Loucy (cell line): ENCODE measurements at regions not wholly inside any gene's neighbourhood (a gene's known extent, or its start where the extent isn't known, plus 50 kb on each side); places are given as distances from the start of the nearest gene placed in this dataset.
"Not testable (repeated sequence)": the region's sequence is repeated elsewhere in the genome, so short reads cannot be mapped to it uniquely, and the experiment has no call there.

ENCODE experiments used
- H2AFZ ChIP-seq: fragments of 200-600 bp; sonication (generic); 2 replicates; pipeline ENCODE4 v1.6.0; 2016; ENCODE audit warnings: antibody characterized with exemption, mild to moderate bottlenecking, low read length, moderate library complexity
- H3F3A ChIP-seq: fragments of 200-600 bp; 2 replicates; pipeline ENCODE4 v1.6.0; 2016; ENCODE audit warnings: antibody characterized with exemption, low read depth, mild to moderate bottlenecking
- H3K27me3 ChIP-seq: fragments of 200-600 bp; sonication (generic); 2 replicates; pipeline ENCODE4 v1.6.1; 2014; ENCODE audit warnings: low read length, mild to moderate bottlenecking; ENCODE audit not compliant: insufficient read depth, poor library complexity, severe bottlenecking
- H3K36me3 ChIP-seq: fragments of 200-600 bp; sonication (generic); 2 replicates; pipeline ENCODE4 v1.6.1; 2016; ENCODE audit warnings: low read length; ENCODE audit not compliant: insufficient read depth
- H3K4me1 ChIP-seq: fragments of 200-600 bp; sonication (generic); 2 replicates; pipeline ENCODE4 v1.5.1; 2014; ENCODE audit warnings: low read length, mild to moderate bottlenecking; ENCODE audit not compliant: insufficient read depth, poor library complexity, severe bottlenecking
- H3K4me2 ChIP-seq: fragments of 200-600 bp; sonication (generic); 2 replicates; pipeline ENCODE4 v1.6.0; 2014; ENCODE audit warnings: antibody characterized with exemption, low read length, low read depth, mild to moderate bottlenecking; ENCODE audit not compliant: poor library complexity, severe bottlenecking
- H3K4me3 ChIP-seq: fragments of 200-600 bp; sonication (generic); 2 replicates; pipeline ENCODE4 v1.5.1; 2014; ENCODE audit warnings: low read length, mild to moderate bottlenecking, mixed read lengths; ENCODE audit not compliant: poor library complexity, severe bottlenecking
- H3K79me2 ChIP-seq: fragments of 200-600 bp; sonication (generic); 2 replicates; pipeline ENCODE4 v1.6.1; 2014; ENCODE audit warnings: low read length; ENCODE audit not compliant: insufficient read depth
- H3K9ac ChIP-seq: fragments of 200-600 bp; sonication (generic); 2 replicates; pipeline ENCODE4 v1.6.0; 2014; ENCODE audit warnings: mild to moderate bottlenecking, low read depth, low read length, moderate library complexity; ENCODE audit not compliant: poor library complexity, severe bottlenecking
- H3K9me2 ChIP-seq: fragments of 200-600 bp; sonication (generic); replicated peaks from 2 replicates; pipeline ENCODE4 v1.6.1; 2016; ENCODE audit warnings: low read depth, low read length, mixed read lengths
- H3K9me3 ChIP-seq: fragments of 200-600 bp; sonication (generic); 2 replicates; pipeline ENCODE4 v1.6.1; 2014; ENCODE audit warnings: mild to moderate bottlenecking, antibody characterized with exemption, low read length, low read depth; ENCODE audit not compliant: insufficient read depth
- H4K20me1 ChIP-seq: fragments of 200-600 bp; sonication (generic); 2 replicates; pipeline ENCODE4 v1.6.0; 2014; ENCODE audit warnings: antibody characterized with exemption, low read length, mild to moderate bottlenecking; ENCODE audit not compliant: insufficient read depth, poor library complexity, severe bottlenecking
- CTCF ChIP-seq: fragments of 200-600 bp; sonication (generic); conservative IDR thresholded peaks from 2 replicates; pipeline ENCODE4 v1.5.1; 2014; ENCODE audit warnings: mild to moderate bottlenecking, antibody characterized with exemption, low read length
- EZH2phosphoT487 ChIP-seq: fragments of 200-600 bp; IDR thresholded peaks from 2 replicates; pipeline ENCODE4 v1.6.1; 2018; ENCODE audit warnings: antibody characterized with exemption, mild to moderate bottlenecking, moderate library complexity, borderline replicate concordance

GRCh38 chr12:87200289-87200979, 828.8 kb downstream of the C12orf50 start:
- H3K4me2 ChIP-seq, result no peak overlapping the region
- no peak overlapping the region for H3K9ac ChIP-seq
- H3K79me2 ChIP-seq, result no peaks in the 10 kb centered on the region
- H3K9me3 ChIP-seq, result no peaks in the 10 kb centered on the region; the same call in 1 of the 2 replicates
- TF ChIP-seq CTCF, result no peak
- no peaks in the 10 kb centered on the region for H3F3A ChIP-seq
- H3K36me3 ChIP-seq, result no peaks in the 10 kb centered on the region
- no peak overlapping the region for H2AFZ ChIP-seq
- H3K4me3 ChIP-seq, result no peak overlapping the region
- H3K9me2 ChIP-seq, result no peaks in the 10 kb centered on the region
- no peaks in the 10 kb centered on the region for H4K20me1 ChIP-seq
- H3K27me3 ChIP-seq, result no peaks in the 10 kb centered on the region
- H3K4me1 ChIP-seq, result no peaks in the 10 kb centered on the region

GRCh38 chr12:87198181-87198580, 831.0 kb downstream of the C12orf50 start:
- no peaks in the 10 kb centered on the region for H3K79me2 ChIP-seq

GRCh38 chr12:87196321-87196720, 832.9 kb downstream of the C12orf50 start:
- Histone ChIP-seq H3K79me2 (no peaks in the 10 kb centered on the region), H3K27me3 (no peaks in the 10 kb centered on the region), H3K36me3 (no peaks in the 10 kb centered on the region), H3K9ac (no peak overlapping the region), H3K4me3 (no peak overlapping the region), H3K4me2 (no peak overlapping the region), H3F3A (no peaks in the 10 kb centered on the region), H3K4me1 (no peaks in the 10 kb centered on the region), H3K9me3 (no peaks in the 10 kb centered on the region), H3K9me2 (no peaks in the 10 kb centered on the region), H4K20me1 (no peaks in the 10 kb centered on the region), H2AFZ (no peak overlapping the region)
- TF ChIP-seq CTCF (no peak), EZH2phosphoT487 (no peak)

More at GRCh38 chr12:87198181-87198580, 831.0 kb downstream of the C12orf50 start:
- no peaks in the 10 kb centered on the region for H3K27me3 ChIP-seq
- H3K9ac ChIP-seq, result no peak overlapping the region
- H3F3A ChIP-seq, result no peaks in the 10 kb centered on the region
- no peaks in the 10 kb centered on the region for H3K36me3 ChIP-seq
- H4K20me1 ChIP-seq, result no peaks in the 10 kb centered on the region
- H3K9me3 ChIP-seq, result no peaks in the 10 kb centered on the region
- H3K4me2 ChIP-seq, result no peak overlapping the region
- H3K9me2 ChIP-seq, result no peaks in the 10 kb centered on the region
- no peak for TF ChIP-seq EZH2phosphoT487
- no peak for TF ChIP-seq CTCF
- H3K4me3 ChIP-seq, result no peak overlapping the region
- no peak overlapping the region for H2AFZ ChIP-seq
- no peaks in the 10 kb centered on the region for H3K4me1 ChIP-seq

GRCh38 chr12:87194389-87194788, 834.8 kb downstream of the C12orf50 start:
- H3K4me2 ChIP-seq, H3F3A ChIP-seq, H2AFZ ChIP-seq, H3K9me3 ChIP-seq, H3K9me2 ChIP-seq, H4K20me1 ChIP-seq, H3K27me3 ChIP-seq, H3K79me2 ChIP-seq, H3K36me3 ChIP-seq, H3K4me1 ChIP-seq, H3K9ac ChIP-seq, H3K4me3 ChIP-seq: not testable (repeated sequence)
